Nucleus accumbens (tissue), 56 donors: ENCODE measurements at regions not wholly inside any gene's neighbourhood (a gene's known extent, or its start where the extent isn't known, plus 50 kb on each side); places are given as distances from the start of the nearest gene placed in this dataset.

Source experiments
- DNase-seq, 56 donors: peaks; one replicate each; lab custom pipeline; 2025; lab: John Stamatoyannopoulos, UW

- DNase-seq, result peak in 2 of 56 donors; percentile 5 to 8
Measured at GRCh38 chr7:140242057-140243031, 65.6 kb upstream of the KDM7A start.

- DNase-seq, result no peak
Measured at GRCh38 chr7:140239653-140239935, 62.8 kb upstream of the KDM7A start.

- no peak for DNase-seq
Measured at GRCh38 chr7:140238778-140239652, 62.2 kb upstream of the KDM7A start.

- DNase-seq, result no peak
Measured at GRCh38 chr7:140237390-140237789, 60.6 kb upstream of the KDM7A start.

GRCh38 chr7:140236626-140237025, 59.8 kb upstream of the KDM7A start:
- DNase-seq, result no peak

GRCh38 chr7:140235114-140235513, 58.3 kb upstream of the KDM7A start:
- no peak for DNase-seq

GRCh38 chr7:140232957-140233917, 56.5 kb upstream of the KDM7A start:
- DNase-seq, result no peak

- DNase-seq, result no peak
Measured at GRCh38 chr7:140231771-140232491, 55.1 kb upstream of the KDM7A start.

GRCh38 chr7:140230861-140231770, 54.3 kb upstream of the KDM7A start:
- peak in 12 of 56 donors; percentile 8 to 73 (median 18) for DNase-seq

- no peak for DNase-seq
Measured at GRCh38 chr7:140230516-140230860, 53.7 kb upstream of the KDM7A start.

- no peak for DNase-seq
Measured at GRCh38 chr7:140229591-140230515, 53.1 kb upstream of the KDM7A start.

- DNase-seq, result no peak
Measured at GRCh38 chr7:140229101-140229525, 52.3 kb upstream of the KDM7A start.
